Mucosa of rectum (tissue), 2 donors: ENCODE measurements at regions not wholly inside any gene's neighbourhood (a gene's known extent, or its start where the extent isn't known, plus 50 kb on each side); places are given as distances from the start of the nearest gene placed in this dataset.

Experiments
- H3K27ac ChIP-seq, 2 donors: one replicate each; pipeline ENCODE4 v1.7.0; 2013; ENCODE audit warnings: inconsistent platforms in 2 of 2, low read depth in 2 of 2, low read length in 2 of 2
- H3K27me3 ChIP-seq, 2 donors: one replicate each; pipeline ENCODE4 v1.7.0; 2013; ENCODE audit warnings: low read length in 2 of 2; ENCODE audit not compliant: control insufficient read depth in 2 of 2, insufficient read depth in 2 of 2
- H3K36me3 ChIP-seq, 2 donors: one replicate each; pipeline ENCODE4 v1.7.0; 2013; ENCODE audit warnings: low read length in 2 of 2; ENCODE audit not compliant: control insufficient read depth in 2 of 2, insufficient read depth in 2 of 2
- H3K4me1 ChIP-seq, 2 donors: one replicate each; pipeline ENCODE4 v1.7.0; 2013; ENCODE audit warnings: low read length in 2 of 2, mild to moderate bottlenecking in 1 of 2; ENCODE audit not compliant: control insufficient read depth in 2 of 2, insufficient read depth in 2 of 2
- H3K4me3 ChIP-seq, 2 donors: one replicate each; pipeline ENCODE4 v1.7.0; 2013; ENCODE audit warnings: low read length in 2 of 2
- H3K9ac ChIP-seq, 2 donors: one replicate each; pipeline ENCODE4 v1.7.0; 2013; ENCODE audit warnings: low read length in 2 of 2, low read depth in 1 of 2, mild to moderate bottlenecking in 1 of 2
- H3K9me3 ChIP-seq, 2 donors: one replicate each; pipeline ENCODE4 v1.7.0; 2013; ENCODE audit warnings: low read length in 2 of 2; ENCODE audit not compliant: control insufficient read depth in 2 of 2
- donor health status: healthy.
- donor health status: Normal muscosa, but diverticular disease.

DNA sequence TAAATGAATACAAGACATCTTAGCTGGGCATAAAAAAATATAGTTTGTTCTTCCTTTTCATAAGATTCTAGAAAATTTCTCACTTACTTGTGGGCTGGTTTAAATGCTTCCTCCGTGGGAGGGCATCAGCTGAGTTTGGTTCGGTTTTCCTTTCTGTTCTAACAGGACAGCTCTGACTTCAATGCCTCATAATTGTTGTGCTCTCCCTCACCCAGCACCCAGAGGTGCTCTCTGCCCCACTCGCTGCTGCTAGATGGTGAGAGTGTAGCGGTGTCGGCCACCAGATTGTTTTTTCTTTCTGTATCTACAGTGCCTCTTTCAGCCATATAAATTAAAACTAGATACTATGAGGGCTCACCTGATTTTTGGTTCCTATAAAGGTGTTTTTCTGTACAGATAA is 407.2 kb upstream of the CDH7 start:
- Histone ChIP-seq H3K36me3 (no peaks in the 10 kb centered on the region), H3K4me1 (no peaks in the 10 kb centered on the region), H3K27me3 (no peaks in the 10 kb centered on the region), H3K9ac (no peak overlapping the region), H3K27ac (no peak overlapping the region), H3K4me3 (no peak overlapping the region), H3K9me3 (no peaks in the 10 kb centered on the region)

- no peaks in the 10 kb centered on the region for H3K4me1 ChIP-seq
- H3K9me3 ChIP-seq, result no peaks in the 10 kb centered on the region
- H3K4me3 ChIP-seq, result no peak overlapping the region
- H3K27me3 ChIP-seq, result no peaks in the 10 kb centered on the region
- no peak overlapping the region for H3K9ac ChIP-seq
- no peak overlapping the region for H3K27ac ChIP-seq
- H3K36me3 ChIP-seq, result no peaks in the 10 kb centered on the region
Observed at GRCh38 chr18:65336411-65336810, 414.4 kb upstream of the CDH7 start.

- no peaks in the 10 kb centered on the region for H3K9me3 ChIP-seq
- no peaks in the 10 kb centered on the region for H3K27me3 ChIP-seq
- H3K4me3 ChIP-seq, result no peak overlapping the region
- no peaks in the 10 kb centered on the region for H3K4me1 ChIP-seq
- no peak overlapping the region for H3K9ac ChIP-seq
- H3K27ac ChIP-seq, result no peak overlapping the region
- no peaks in the 10 kb centered on the region for H3K36me3 ChIP-seq
Observed at GRCh38 chr18:65329010-65329409, 421.8 kb upstream of the CDH7 start.

DNA sequence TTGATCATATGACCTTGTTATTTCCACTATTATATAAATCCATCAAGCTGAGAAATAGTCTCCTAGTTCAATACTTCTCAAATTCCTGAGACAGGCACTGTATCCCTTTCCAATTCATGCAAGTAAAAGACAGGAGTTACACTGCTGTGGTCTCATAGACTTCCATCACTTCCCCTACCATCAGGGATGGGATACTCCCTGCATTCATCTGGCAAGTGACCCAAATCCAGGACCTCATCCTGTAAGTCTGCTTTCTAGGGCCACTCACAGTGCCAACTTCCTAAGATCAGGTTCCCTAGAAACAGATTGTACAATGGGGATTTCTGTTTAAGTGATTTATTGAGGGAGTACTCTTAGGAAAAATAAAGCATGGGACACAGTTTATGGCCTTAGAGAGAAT is 424.0 kb upstream of the CDH7 start:
- Histone ChIP-seq H3K9ac (no peak overlapping the region), H3K4me3 (no peak overlapping the region), H3K27ac (no peak overlapping the region), H3K9me3 (no peaks in the 10 kb centered on the region), H3K27me3 (no peaks in the 10 kb centered on the region), H3K36me3 (no peaks in the 10 kb centered on the region), H3K4me1 (no peaks in the 10 kb centered on the region)

GRCh38 chr18:65322895-65323294 is 427.9 kb upstream of the CDH7 start:
- Histone ChIP-seq H3K9me3 (no peaks in the 10 kb centered on the region), H3K36me3 (no peaks in the 10 kb centered on the region), H3K27ac (no peak overlapping the region), H3K4me3 (no peak overlapping the region), H3K4me1 (no peaks in the 10 kb centered on the region), H3K27me3 (no peaks in the 10 kb centered on the region), H3K9ac (no peak overlapping the region)

- Histone ChIP-seq H3K9ac (no peak overlapping the region), H3K4me3 (no peak overlapping the region), H3K4me1 (no peaks in the 10 kb centered on the region), H3K36me3 (no peaks in the 10 kb centered on the region), H3K27me3 (no peaks in the 10 kb centered on the region), H3K27ac (no peak overlapping the region), H3K9me3 (no peaks in the 10 kb centered on the region)
Observed at GRCh38 chr18:65298422-65298821, 452.4 kb upstream of the CDH7 start.

- Histone ChIP-seq H3K27ac (no peak overlapping the region), H3K27me3 (no peaks in the 10 kb centered on the region), H3K36me3 (no peaks in the 10 kb centered on the region), H3K9ac (no peak overlapping the region), H3K4me1 (no peaks in the 10 kb centered on the region), H3K9me3 (no peaks in the 10 kb centered on the region), H3K4me3 (no peak overlapping the region)
Observed at GRCh38 chr18:65288908-65289307, 461.9 kb upstream of the CDH7 start.

DNA sequence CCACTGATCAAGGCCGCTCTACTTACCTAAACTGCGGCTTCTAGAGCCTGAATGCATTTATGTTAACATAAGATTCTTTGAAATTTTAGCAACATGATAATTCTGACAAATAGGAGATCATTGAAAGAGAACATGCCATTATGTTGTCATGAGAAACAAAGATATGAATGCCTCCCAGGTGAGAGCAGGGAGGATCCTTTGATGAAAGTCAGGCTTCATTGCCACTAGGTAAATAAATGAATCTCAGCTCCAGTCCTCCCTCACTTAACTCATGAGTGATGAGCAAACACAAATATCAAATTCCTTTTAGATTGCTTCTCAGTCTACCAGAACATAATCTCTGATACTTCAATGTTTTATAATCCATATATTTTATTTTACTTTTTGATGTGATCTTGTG is 463.2 kb upstream of the CDH7 start:
- no peak overlapping the region for H3K4me3 ChIP-seq
- no peak overlapping the region for H3K9ac ChIP-seq
- no peak overlapping the region for H3K27ac ChIP-seq
- H3K4me1 ChIP-seq, result no peaks in the 10 kb centered on the region
- H3K27me3 ChIP-seq, result no peaks in the 10 kb centered on the region
- no peaks in the 10 kb centered on the region for H3K9me3 ChIP-seq
- no peaks in the 10 kb centered on the region for H3K36me3 ChIP-seq

- H3K27me3 ChIP-seq, result no peaks in the 10 kb centered on the region
- H3K4me3 ChIP-seq, result no peak overlapping the region
- H3K9ac ChIP-seq, result no peak overlapping the region
- no peak overlapping the region for H3K27ac ChIP-seq
- no peaks in the 10 kb centered on the region for H3K9me3 ChIP-seq
- H3K36me3 ChIP-seq, result no peaks in the 10 kb centered on the region
- no peaks in the 10 kb centered on the region for H3K4me1 ChIP-seq
Observed at GRCh38 chr18:65282096-65282495, 468.7 kb upstream of the CDH7 start.

GRCh38 chr18:65279668-65280305 is 471.0 kb upstream of the CDH7 start:
- H3K36me3 ChIP-seq, result no peaks in the 10 kb centered on the region
- no peak overlapping the region for H3K27ac ChIP-seq
- H3K9me3 ChIP-seq, result no peaks in the 10 kb centered on the region
- H3K27me3 ChIP-seq, result no peaks in the 10 kb centered on the region
- no peaks in the 10 kb centered on the region for H3K4me1 ChIP-seq
- no peak overlapping the region for H3K9ac ChIP-seq
- H3K4me3 ChIP-seq, result no peak overlapping the region
